HCT116 (cell line): ENCODE measurements at regions not wholly inside any gene's neighbourhood (a gene's known extent, or its start where the extent isn't known, plus 50 kb on each side); places are given as distances from the start of the nearest gene placed in this dataset.

Experiments
- CBX3 ChIP-seq: IDR thresholded peaks from 2 replicates; pipeline ENCODE4 v1.6.1; 2012; ENCODE audit warnings: low read depth
- CEBPB ChIP-seq: IDR thresholded peaks from 2 replicates; pipeline ENCODE4 v1.6.1; 2012; ENCODE audit warnings: low read depth
- FOSL1 ChIP-seq: IDR thresholded peaks from 2 replicates; pipeline ENCODE4 v1.6.1; 2012; ENCODE audit warnings: low read depth
- POLR2A ChIP-seq: IDR thresholded peaks from 2 replicates; pipeline ENCODE4 v1.7.0; 2011; ENCODE audit warnings: borderline replicate concordance; ENCODE audit not compliant: insufficient read depth, insufficient read length; ENCODE audit errors: extremely low read depth
- POLR2AphosphoS5 ChIP-seq: IDR thresholded peaks from 2 replicates; pipeline ENCODE4 v1.6.1; 2011; ENCODE audit warnings: mild to moderate bottlenecking, low read depth, low read length, moderate library complexity
- TF ChIP-seq, protein P1 (sequence below), 3 experiments: fragments of 200-600 bp in 1 of 3; sonication (generic) in 1 of 3; IDR thresholded peaks in 2 of 3; conservative IDR thresholded peaks in 1 of 3; 2 replicates each; pipeline ENCODE4 v1.5.1; 2012 to 2017; ENCODE audit warnings: low read depth in 2 of 3, low read length in 2 of 3, antibody characterized with exemption in 1 of 3, borderline replicate concordance in 1 of 3, control low read depth in 1 of 3, mild to moderate bottlenecking in 1 of 3, mixed read lengths in 1 of 3, mixed run types in 1 of 3, moderate library complexity in 1 of 3; ENCODE audit not compliant: insufficient read depth in 1 of 3

DNA sequence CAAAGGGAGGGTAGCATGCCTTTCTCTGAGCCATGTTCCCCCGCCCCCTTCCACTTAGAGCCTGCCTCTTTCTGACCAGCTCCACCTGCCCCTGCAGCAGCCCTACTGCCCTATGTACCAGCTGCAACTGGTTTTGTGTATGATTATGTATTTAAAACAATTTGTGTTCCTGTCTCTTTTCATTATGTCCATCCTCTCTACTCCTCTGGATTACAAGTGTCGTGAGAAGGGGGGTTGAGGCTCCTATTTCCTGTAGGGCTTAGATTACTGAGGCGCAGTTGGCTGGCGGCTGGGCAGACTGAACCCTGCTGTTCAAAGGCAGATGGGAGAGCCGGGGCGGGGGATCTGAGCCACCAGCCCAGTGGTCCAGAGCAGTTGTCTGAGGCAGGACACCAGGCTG, 213.3 kb downstream of the KCNRG start:
- TF ChIP-seq CEBPB, result no peak
- no peak for TF ChIP-seq CBX3
- TF ChIP-seq, protein P1, sequence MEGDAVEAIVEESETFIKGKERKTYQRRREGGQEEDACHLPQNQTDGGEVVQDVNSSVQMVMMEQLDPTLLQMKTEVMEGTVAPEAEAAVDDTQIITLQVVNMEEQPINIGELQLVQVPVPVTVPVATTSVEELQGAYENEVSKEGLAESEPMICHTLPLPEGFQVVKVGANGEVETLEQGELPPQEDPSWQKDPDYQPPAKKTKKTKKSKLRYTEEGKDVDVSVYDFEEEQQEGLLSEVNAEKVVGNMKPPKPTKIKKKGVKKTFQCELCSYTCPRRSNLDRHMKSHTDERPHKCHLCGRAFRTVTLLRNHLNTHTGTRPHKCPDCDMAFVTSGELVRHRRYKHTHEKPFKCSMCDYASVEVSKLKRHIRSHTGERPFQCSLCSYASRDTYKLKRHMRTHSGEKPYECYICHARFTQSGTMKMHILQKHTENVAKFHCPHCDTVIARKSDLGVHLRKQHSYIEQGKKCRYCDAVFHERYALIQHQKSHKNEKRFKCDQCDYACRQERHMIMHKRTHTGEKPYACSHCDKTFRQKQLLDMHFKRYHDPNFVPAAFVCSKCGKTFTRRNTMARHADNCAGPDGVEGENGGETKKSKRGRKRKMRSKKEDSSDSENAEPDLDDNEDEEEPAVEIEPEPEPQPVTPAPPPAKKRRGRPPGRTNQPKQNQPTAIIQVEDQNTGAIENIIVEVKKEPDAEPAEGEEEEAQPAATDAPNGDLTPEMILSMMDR (IDR thresholded peaks at IDR 0.05 in 2 of 3, conservative IDR thresholded peaks at IDR 0.05 in 1 of 3; ENCODE audit: borderline replicate concordance in 1 of 3, insufficient read depth in 1 of 3, low read depth in 2 of 3, low read length in 2 of 3), result no peak
- no peak for TF ChIP-seq POLR2AphosphoS5
- no peak for TF ChIP-seq POLR2A
- TF ChIP-seq FOSL1, result no peak
